Neuron (in vitro differentiated cells): ENCODE measurements at regions not wholly inside any gene's neighbourhood (a gene's known extent, or its start where the extent isn't known, plus 50 kb on each side); places are given as distances from the start of the nearest gene placed in this dataset.
"Not testable (repeated sequence)": the region's sequence is repeated elsewhere in the genome, so short reads cannot be mapped to it uniquely, and the experiment has no call there.

ENCODE experiments used
- H2AFZ ChIP-seq: one replicate; pipeline ENCODE4 v1.6.1; 2013; ENCODE audit warnings: low read depth, mild to moderate bottlenecking, inconsistent platforms, low read length, moderate library complexity
- H3K27me3 ChIP-seq: one replicate; pipeline ENCODE4 v1.6.1; 2013; ENCODE audit warnings: low read length; ENCODE audit not compliant: insufficient read depth
- H3K36me3 ChIP-seq: one replicate; pipeline ENCODE4 v1.6.1; 2013; ENCODE audit warnings: low read length; ENCODE audit not compliant: insufficient read depth
- H3K4me1 ChIP-seq: one replicate; pipeline ENCODE4 v1.6.1; 2013; ENCODE audit warnings: low read length; ENCODE audit not compliant: insufficient read depth
- H3K4me3 ChIP-seq: 2 replicates; pipeline ENCODE4 v1.5.1; 2013; ENCODE audit warnings: mild to moderate bottlenecking, low read length, moderate library complexity
- H3K9me3 ChIP-seq: one replicate; pipeline ENCODE4 v1.6.1; 2013; ENCODE audit warnings: low read length

DNA sequence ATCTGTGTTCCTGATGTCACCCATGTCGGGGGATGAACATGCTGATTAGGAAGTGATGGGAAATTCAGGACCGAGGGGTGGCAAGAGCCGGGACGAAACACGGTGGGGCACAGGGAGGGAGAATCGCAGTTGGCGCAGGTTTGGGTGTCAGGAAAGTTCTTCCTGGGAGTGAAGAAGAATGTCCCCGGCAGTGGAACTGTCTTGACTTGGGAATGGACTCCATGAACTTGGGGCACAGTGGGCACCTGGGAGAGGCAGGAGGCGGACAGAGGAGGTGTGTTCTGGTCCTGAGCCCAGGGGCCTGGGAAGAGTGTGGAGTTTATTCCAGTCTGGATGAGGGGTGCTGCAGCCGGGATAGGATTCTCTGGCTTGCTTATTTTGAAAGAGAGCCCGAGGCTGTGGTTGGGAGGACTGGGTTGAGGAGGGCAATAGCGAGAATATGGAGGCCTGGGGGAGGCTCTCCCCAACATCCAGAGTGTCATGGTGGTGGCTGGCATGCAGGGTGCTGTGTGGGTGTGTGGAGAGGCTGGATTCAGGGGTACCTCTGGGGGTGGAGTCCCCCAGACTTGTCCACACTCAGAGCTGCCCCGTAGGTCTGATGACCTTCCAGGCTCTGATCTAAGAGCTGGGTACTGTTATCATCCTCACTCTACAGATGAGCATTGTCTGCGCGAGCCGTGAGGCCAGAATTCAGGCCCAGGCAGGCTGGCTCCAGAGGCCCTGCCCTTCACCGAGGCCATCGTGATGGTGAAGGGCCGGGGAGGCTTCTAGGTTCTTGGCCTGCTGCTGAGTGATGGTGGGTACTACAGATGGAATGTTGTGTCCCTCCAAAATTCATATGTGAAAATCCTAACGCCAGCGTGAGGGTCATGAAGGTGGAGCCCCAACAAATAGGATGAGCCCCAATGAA lies 274.5 kb upstream of the C1orf174 start:
- Histone ChIP-seq H3K36me3 (no peaks in the 10 kb centered on the region), H3K4me3 (no peak overlapping the region), H3K9me3 (no peaks in the 10 kb centered on the region), H3K27me3 (no peaks in the 10 kb centered on the region), H3K4me1 (no peaks in the 10 kb centered on the region), H2AFZ (no peak overlapping the region)

DNA sequence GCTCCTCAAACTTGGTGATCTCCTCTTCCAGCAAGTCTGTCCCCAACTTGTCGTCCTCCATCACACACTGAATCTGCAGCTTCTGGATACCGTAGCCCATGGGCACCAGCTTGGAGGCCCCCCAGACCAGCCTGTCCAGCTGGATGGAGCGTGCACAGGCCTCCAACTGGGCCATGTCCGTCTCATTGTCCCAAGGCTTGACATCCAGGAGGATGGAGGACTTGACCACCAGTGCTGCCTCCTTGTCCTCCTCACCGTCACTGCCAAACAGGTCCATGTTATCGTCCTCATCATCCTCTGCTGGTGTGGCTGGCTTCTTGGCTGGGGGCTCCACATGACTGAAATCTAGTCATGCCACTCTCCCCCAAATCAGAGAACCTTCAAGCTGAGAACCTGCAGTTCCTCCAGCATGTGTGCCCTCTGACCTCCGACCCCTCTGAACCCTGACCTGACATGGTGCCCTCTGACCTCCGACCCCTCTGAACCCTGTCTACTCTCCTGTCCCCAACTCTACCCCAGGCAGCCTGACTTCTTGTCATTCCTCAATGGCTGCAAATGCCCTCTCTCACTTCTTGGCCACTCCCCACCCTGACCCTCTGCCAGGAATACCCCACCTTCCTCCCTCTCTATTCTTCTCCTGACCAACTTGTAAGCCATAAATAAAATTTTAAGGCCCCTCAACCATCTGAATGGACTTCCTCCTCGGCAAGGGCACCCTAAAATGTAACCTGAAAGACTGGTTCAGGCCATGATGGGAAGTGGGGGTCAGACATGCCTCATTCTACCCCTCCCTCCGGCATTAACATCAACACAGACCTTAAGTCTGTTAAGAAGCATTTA lies 275.7 kb upstream of the C1orf174 start:
- Histone ChIP-seq H3K27me3 (no peaks in the 10 kb centered on the region), H2AFZ (no peak overlapping the region), H3K36me3 (no peaks in the 10 kb centered on the region), H3K9me3 (no peaks in the 10 kb centered on the region), H3K4me1 (no peaks in the 10 kb centered on the region), H3K4me3 (no peak overlapping the region)

DNA sequence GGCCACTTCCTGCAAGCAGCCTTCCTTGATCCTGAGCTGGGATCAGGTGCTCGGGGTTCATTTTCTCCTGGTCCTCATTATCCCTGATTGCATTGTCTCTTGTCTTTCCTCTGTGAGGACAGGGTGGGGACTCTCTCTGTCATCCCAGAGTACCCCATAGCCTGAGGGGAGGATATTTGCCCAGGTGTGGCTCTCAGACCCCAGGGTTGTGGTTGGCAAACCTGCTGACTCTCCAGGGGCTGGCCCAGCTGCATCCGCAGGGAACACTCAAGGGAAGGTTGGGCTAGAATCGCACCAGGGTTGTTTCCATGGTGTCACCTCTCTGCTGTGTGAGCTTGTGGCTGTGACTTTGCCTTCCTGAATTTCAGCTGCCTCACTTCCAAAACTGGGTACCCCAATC lies 276.8 kb upstream of the C1orf174 start:
- H2AFZ ChIP-seq = no peak overlapping the region
- H3K9me3 ChIP-seq = no peaks in the 10 kb centered on the region
- no peak overlapping the region for H3K4me3 ChIP-seq

DNA sequence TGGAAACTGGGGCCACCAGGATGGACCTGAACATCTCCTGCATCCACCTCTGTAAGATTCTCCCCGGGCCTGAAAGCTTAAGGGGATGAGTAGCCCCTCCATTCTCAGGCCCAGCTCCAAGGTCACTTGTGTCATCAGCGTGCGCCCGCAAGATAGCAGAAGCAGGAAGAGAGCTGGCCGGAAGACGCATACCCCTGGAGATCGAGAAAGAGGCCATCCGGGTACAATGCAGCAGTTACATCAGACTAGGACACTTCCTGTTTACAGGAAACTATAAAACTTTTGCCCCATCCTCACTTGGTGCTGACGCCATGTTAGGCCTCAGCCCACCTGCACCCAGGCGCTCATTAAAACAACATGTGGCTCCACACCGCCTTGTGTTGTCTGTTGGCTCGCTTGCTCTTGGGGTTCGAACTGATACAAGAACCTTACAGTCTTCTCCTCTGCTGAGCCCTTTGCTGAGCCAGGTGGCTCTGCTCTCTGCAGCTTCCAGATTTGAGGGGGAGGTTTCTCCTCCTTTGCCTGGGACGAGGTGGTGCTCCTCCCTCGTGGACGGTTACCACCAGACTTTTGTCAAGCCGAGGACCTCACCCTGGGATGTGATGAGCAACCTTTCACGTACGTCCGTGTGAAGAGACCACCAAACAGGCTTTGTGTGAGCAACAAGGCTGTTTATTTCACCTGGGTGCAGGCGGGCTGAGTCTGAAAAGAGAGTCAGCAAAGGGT lies 277.5 kb upstream of the C1orf174 start:
- no peaks in the 10 kb centered on the region for H3K4me1 ChIP-seq
- H2AFZ ChIP-seq = no peak overlapping the region
- H3K4me3 ChIP-seq = no peak overlapping the region
- no peaks in the 10 kb centered on the region for H3K9me3 ChIP-seq
- no peaks in the 10 kb centered on the region for H3K36me3 ChIP-seq
- H3K27me3 ChIP-seq = no peaks in the 10 kb centered on the region

More for the DNA sequence above, 276.8 kb upstream of the C1orf174 start:
- H3K36me3 ChIP-seq = no peaks in the 10 kb centered on the region
- no peaks in the 10 kb centered on the region for H3K4me1 ChIP-seq
- no peaks in the 10 kb centered on the region for H3K27me3 ChIP-seq

DNA sequence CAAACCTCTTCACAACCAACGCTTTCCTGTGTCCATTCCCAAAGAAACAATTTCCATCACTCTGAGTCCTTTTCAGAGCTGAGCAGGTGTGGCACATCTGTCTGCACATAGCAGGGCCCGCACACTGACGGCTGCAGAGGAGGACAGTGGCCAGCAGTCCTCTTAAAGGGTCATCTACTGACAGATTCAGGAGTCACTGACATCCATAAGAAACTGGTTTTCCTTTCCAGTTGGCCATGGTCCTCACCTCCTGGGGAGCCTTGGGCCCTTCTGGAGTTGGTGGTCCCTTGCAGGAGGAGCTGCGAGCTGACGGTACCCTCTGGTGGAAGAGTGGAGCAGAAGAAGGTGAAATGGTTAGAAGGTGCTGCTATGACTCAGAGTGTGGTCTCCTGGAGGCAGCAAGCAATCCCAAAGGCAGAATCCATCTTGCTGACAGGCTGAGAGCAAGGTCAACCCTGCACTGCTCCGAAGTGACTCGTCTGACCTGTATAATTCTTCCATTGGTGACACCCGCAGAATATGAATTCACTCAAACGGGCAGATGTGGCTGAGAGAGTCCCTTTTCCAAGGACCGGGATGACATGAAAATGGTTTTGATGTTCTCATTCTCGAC lies 278.5 kb upstream of the C1orf174 start:
- Histone ChIP-seq H3K4me1 (no peaks in the 10 kb centered on the region), H2AFZ (no peak overlapping the region), H3K27me3 (no peaks in the 10 kb centered on the region), H3K4me3 (no peak overlapping the region), H3K9me3 (no peaks in the 10 kb centered on the region), H3K36me3 (no peaks in the 10 kb centered on the region)

DNA sequence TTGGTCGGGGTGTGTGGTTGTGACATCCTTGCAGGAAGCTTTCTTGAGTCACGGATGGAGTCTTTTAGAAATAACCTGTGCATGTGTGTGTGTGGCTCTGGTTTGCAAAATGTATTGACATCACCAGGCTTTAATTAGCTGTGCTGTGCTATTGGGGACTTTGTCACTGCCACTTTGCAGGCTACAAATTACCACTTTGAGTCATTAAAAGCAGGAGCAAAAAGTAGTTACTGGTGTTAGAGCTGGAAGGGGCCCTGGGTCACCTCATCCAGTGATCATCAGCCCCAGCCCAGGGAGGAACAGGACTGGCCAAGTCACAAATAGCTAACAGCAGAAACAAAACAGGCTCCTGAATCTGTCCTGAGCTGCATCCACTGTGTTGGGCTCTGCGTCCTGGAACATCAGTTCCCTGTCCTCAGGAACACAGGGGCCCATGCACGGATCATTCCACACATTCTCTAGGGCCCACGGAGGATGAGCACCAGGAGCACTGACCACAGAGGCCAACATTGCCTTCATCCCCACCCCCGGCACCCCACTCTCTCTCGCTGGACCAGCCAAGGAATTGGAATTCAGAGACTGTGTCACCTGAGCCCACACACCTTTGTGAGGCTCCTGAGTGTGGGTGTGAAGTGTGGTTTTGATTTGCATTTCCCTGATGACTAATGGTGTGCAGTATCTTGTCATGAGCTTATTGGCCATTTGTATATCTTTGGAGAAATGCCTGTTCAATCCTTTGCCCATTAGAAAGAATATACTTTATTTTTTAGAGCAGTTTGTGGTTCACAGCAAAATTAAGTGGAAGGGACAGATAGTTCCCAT lies 280.1 kb upstream of the C1orf174 start:
- Histone ChIP-seq H3K4me3 (no peak overlapping the region), H2AFZ (no peak overlapping the region), H3K9me3 (no peaks in the 10 kb centered on the region), H3K36me3 (no peaks in the 10 kb centered on the region), H3K27me3 (no peaks in the 10 kb centered on the region), H3K4me1 (no peaks in the 10 kb centered on the region)

DNA sequence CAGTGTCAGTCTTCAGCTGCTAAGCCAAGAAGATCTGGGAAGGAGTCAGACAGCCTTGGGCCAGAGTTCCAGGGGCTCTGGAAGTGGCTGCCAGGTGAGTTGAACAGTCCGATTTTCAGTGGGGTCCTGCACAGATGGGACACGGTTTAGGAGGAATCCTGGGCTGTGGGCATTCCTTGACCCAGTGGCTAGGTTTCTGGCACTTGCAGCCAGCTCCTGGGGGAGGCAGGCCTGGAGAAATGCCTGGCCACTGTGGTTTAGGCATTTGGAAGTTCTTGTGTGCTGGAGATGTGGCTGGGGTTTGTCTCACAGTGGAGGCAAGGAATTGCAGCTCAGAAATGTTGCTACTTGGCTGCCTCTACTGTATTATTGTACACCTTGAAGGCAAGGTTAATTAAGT lies 286.4 kb upstream of the C1orf174 start:
- not testable (repeated sequence) for H3K4me1 ChIP-seq, H2AFZ ChIP-seq, H3K27me3 ChIP-seq, H3K36me3 ChIP-seq, H3K9me3 ChIP-seq, H3K4me3 ChIP-seq

DNA sequence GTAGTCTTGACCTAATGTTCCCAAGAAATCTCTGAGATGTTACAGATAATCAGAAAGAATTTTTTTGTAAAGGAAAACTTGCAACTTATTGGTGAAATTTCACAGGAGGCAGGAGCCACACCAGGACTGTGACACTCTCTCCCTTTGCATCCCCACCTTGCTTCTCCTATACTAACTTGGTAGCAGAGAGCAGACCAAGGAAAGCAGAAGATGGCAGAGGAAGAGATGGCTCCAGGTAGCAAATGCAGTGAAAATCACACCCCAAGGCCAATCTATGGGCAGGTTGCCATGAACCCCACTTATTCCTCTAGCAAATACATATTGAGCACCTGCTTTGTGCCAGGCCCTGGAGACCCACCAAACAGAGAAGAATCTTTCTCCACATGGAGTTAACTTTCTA lies 303.4 kb upstream of the C1orf174 start:
- no peaks in the 10 kb centered on the region for H3K27me3 ChIP-seq
- no peaks in the 10 kb centered on the region for H3K9me3 ChIP-seq
- H3K36me3 ChIP-seq = no peaks in the 10 kb centered on the region

DNA sequence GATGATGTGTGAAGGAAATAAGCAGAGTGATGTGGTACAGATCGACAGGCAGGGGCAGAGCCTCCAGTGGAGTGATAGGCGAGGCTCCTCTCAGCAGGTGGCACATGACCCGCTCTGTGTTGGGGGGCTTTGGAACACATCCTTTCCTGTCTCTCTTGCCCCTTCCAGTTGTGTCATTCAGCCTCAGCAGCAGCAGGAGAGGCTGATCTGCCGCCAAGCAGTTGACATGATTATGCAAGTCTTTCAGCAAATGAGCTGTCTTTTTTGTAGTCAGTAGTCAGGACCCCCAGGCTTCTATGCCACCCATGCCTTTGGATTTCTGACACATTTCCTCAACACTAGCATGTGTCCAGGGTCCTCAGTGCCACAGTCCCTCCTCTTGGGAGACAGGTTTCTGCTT lies 307.1 kb upstream of the C1orf174 start:
- H3K36me3 ChIP-seq = no peaks in the 10 kb centered on the region
- H3K27me3 ChIP-seq = no peaks in the 10 kb centered on the region
- no peaks in the 10 kb centered on the region for H3K4me1 ChIP-seq
- H3K9me3 ChIP-seq = no peaks in the 10 kb centered on the region
- H2AFZ ChIP-seq = no peak overlapping the region
- H3K4me3 ChIP-seq = no peak overlapping the region

More for the DNA sequence above, 303.4 kb upstream of the C1orf174 start:
- Histone ChIP-seq H3K4me3 (no peak overlapping the region), H2AFZ (no peak overlapping the region), H3K4me1 (no peaks in the 10 kb centered on the region)

DNA sequence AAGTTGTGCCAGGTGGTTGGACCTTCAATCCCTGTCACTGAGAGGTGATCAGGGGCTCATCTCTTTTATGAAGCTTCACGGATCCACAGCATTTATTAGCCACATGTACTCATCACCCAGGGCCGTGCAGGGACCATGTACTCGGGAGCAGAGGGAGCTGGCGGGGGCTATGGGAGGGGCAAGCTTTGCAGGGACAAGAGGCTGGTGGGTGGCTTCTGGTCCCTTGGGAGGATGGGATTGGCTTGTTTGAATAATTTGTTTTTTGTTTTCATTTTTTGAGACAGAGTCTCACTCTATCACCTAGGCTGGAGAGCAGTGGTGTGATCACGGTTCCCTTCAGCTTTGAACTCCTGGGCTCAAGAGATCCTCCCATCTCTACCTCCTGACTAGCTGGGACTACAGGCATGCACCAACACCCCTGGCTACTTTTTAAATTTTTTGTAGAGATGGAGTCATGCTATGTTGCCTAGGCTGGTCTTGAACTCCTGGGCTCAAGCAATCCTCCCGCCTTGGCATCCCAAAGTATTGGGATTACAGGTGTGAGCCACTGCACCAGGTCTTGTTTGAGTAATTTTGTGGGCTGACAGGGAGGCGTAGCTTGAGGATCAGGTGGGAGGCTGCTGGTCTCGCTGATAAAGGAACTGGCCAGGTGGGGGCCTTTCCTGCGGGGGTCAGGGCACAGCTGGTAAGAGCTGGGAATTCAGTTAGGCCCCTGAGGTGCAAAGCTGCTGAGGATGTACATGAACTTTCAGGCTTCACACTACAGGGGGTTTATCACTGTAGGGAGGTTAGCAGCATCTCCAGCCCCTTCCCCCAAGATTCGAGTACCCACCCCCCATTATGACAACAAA lies 308.0 kb upstream of the C1orf174 start:
- Histone ChIP-seq H3K9me3 (no peaks in the 10 kb centered on the region), H3K27me3 (no peaks in the 10 kb centered on the region), H3K4me3 (no peak overlapping the region), H3K36me3 (no peaks in the 10 kb centered on the region), H2AFZ (no peak overlapping the region), H3K4me1 (no peaks in the 10 kb centered on the region)

DNA sequence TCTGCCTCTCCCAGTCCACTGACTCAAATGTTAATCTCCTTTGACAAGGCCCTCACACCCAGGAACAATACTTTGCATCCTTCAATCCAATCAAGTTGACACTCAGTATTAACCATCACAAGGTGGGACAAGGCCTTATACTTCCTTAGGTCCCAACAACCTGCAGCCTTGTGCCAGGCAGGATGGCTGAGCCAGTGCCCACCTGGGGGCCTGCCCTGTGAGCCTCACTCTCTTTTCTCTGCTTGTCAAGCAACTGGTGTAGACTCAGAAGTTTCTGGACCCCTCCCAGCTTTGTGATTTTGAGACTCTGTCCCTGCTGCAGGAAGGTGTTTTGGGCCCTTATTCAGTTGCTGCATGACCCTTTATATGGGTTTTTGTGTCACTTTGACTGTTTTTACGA lies 310.0 kb upstream of the C1orf174 start:
- Histone ChIP-seq H3K9me3 (no peaks in the 10 kb centered on the region), H3K4me1 (no peaks in the 10 kb centered on the region), H3K36me3 (no peaks in the 10 kb centered on the region), H2AFZ (no peak overlapping the region), H3K27me3 (peaks cover 2% of the 10 kb centered on the region), H3K4me3 (no peak overlapping the region)
